GM23338 (cell line): ENCODE measurements at regions not wholly inside any gene's neighbourhood (a gene's known extent, or its start where the extent isn't known, plus 50 kb on each side); places are given as distances from the start of the nearest gene placed in this dataset.

Experiments
- ATAC-seq: fragments of 200-7000 bp; cut with Tn5 transposase; 3 replicates; pipeline ENCODE4 v1.9.1; 2020
- DNase-seq: peaks from one replicate; pipeline ENCODE4 v3.0.0-alpha.2; 2015; ENCODE audit warnings: low spot score
- H2AFZ ChIP-seq: fragments of 200-600 bp; sonication (generic); 2 replicates; pipeline ENCODE4 v1.8.0; 2016; ENCODE audit warnings: antibody characterized with exemption, mild to moderate bottlenecking, moderate library complexity
- H3F3A ChIP-seq: fragments of 200-600 bp; sonication (generic); replicated peaks from 2 replicates; pipeline ENCODE4 v1.8.0; 2017; ENCODE audit warnings: antibody characterized with exemption, mixed run types, low read depth
- H3K27ac ChIP-seq: fragments of 200-600 bp; sonication (generic); 2 replicates; pipeline ENCODE4 v1.6.1; 2016; ENCODE audit warnings: low read depth
- H3K27me3 ChIP-seq: fragments of 200-600 bp; sonication (generic); 2 replicates; pipeline ENCODE4 v1.8.0; 2016; ENCODE audit warnings: mild to moderate bottlenecking, mixed run types, moderate library complexity; ENCODE audit not compliant: insufficient read depth
- H3K36me3 ChIP-seq: fragments of 200-600 bp; sonication (generic); 2 replicates; pipeline ENCODE4 v1.8.0; 2016; ENCODE audit warnings: mild to moderate bottlenecking; ENCODE audit not compliant: insufficient read depth
- H3K4me1 ChIP-seq: fragments of 200-600 bp; sonication (generic); 2 replicates; pipeline ENCODE4 v1.8.0; 2016; ENCODE audit warnings: mild to moderate bottlenecking, moderate library complexity; ENCODE audit not compliant: insufficient read depth
- H3K4me2 ChIP-seq: fragments of 200-600 bp; sonication (generic); 2 replicates; pipeline ENCODE4 v1.7.1; 2017; ENCODE audit warnings: mixed run types
- H3K4me3 ChIP-seq: fragments of 200-600 bp; sonication (generic); 2 replicates; pipeline ENCODE4 v1.6.1; 2016; ENCODE audit warnings: mixed run types
- H3K79me2 ChIP-seq: fragments of 200-600 bp; sonication (generic); replicated peaks from 2 replicates; pipeline ENCODE4 v1.8.0; 2017; ENCODE audit warnings: mild to moderate bottlenecking; ENCODE audit not compliant: insufficient read depth
- H3K9me2 ChIP-seq: fragments of 200-600 bp; sonication (generic); 2 replicates; pipeline ENCODE4 v1.8.0; 2017; ENCODE audit not compliant: insufficient read depth
- H4K20me1 ChIP-seq: fragments of 200-600 bp; sonication (generic); replicated peaks from 2 replicates; pipeline ENCODE4 v1.8.0; 2017; ENCODE audit warnings: mild to moderate bottlenecking; ENCODE audit not compliant: insufficient read depth
- H3K27ac Mint-ChIP-seq: 2 replicates; pipeline ENCODE4 v1.8.0; 2020; ENCODE audit warnings: inconsistent platforms, mild to moderate bottlenecking, moderate library complexity, mixed read lengths
- H3K27me3 Mint-ChIP-seq: 3 replicates; pipeline ENCODE4 v1.8.0; 2022; ENCODE audit warnings: low read depth, mild to moderate bottlenecking, moderate library complexity, mixed read lengths, inconsistent platforms; ENCODE audit not compliant: insufficient read depth, poor library complexity
- H3K36me3 Mint-ChIP-seq: 3 replicates; pipeline ENCODE4 v1.8.0; 2021; ENCODE audit warnings: low read depth, mild to moderate bottlenecking, inconsistent platforms, moderate library complexity, mixed read lengths
- H3K4me1 Mint-ChIP-seq: 3 replicates; pipeline ENCODE4 v1.8.0; 2020; ENCODE audit warnings: mild to moderate bottlenecking, inconsistent platforms, mixed read lengths
- H3K4me3 Mint-ChIP-seq: 3 replicates; pipeline ENCODE4 v1.8.0; 2021; ENCODE audit warnings: moderate library complexity, mild to moderate bottlenecking, inconsistent platforms, mixed read lengths
- H3K9me3 Mint-ChIP-seq: 3 replicates; pipeline ENCODE4 v1.8.0; 2020; ENCODE audit warnings: moderate library complexity, mild to moderate bottlenecking, inconsistent platforms, mixed read lengths
- CREB1 ChIP-seq: fragments of 250-450 bp; sonication (Bioruptor Pico); IDR thresholded peaks from 2 replicates; pipeline ENCODE4 v1.5.0; 2020; ENCODE audit warnings: low read depth, mild to moderate bottlenecking, moderate library complexity
- ETS1 ChIP-seq: IDR thresholded peaks from 2 replicates; pipeline ENCODE4 v1.6.1; 2016; ENCODE audit warnings: antibody characterized with exemption
- EZH2 ChIP-seq: fragments of 200-600 bp; sonication (generic); IDR thresholded peaks from one replicate; pipeline ENCODE4 v1.8.0; 2017; ENCODE audit warnings: antibody characterized with exemption, mild to moderate bottlenecking, low read depth; ENCODE audit not compliant: unreplicated experiment
- EZH2phosphoT487 ChIP-seq: fragments of 200-600 bp; sonication (generic); IDR thresholded peaks from one replicate; pipeline ENCODE4 v1.8.1; 2018; ENCODE audit warnings: antibody characterized with exemption; ENCODE audit not compliant: unreplicated experiment
- JUNB ChIP-seq: IDR thresholded peaks from one replicate; pipeline ENCODE4 v1.6.1; 2016; ENCODE audit warnings: antibody characterized with exemption; ENCODE audit not compliant: unreplicated experiment
- NANOG ChIP-seq: IDR thresholded peaks from 2 replicates; pipeline ENCODE4 v1.6.1; 2016; ENCODE audit warnings: antibody characterized with exemption, borderline replicate concordance
- POLR2AphosphoS5 ChIP-seq: IDR thresholded peaks from 2 replicates; pipeline ENCODE4 v1.6.1; 2016; ENCODE audit warnings: antibody characterized with exemption, low read depth
- REST ChIP-seq: IDR thresholded peaks from one replicate; pipeline ENCODE4 v1.6.1; 2018; ENCODE audit warnings: antibody characterized with exemption; ENCODE audit not compliant: unreplicated experiment
- STAT1 ChIP-seq: IDR thresholded peaks from one replicate; pipeline ENCODE4 v1.6.1; 2016; ENCODE audit warnings: antibody characterized with exemption; ENCODE audit not compliant: unreplicated experiment
- ZNF114 ChIP-seq: fragments of 250-450 bp; sonication (Bioruptor Pico); IDR thresholded peaks from 2 replicates; pipeline ENCODE4 v1.5.0; 2020; ENCODE audit warnings: mild to moderate bottlenecking, moderate library complexity
- ZNF331 ChIP-seq: fragments of 250-450 bp; sonication (Bioruptor Pico); IDR thresholded peaks from 2 replicates; pipeline ENCODE4 v1.5.0; 2020; ENCODE audit warnings: low read depth, mild to moderate bottlenecking, moderate library complexity
- ZNF462 ChIP-seq: fragments of 250-450 bp; sonication (Bioruptor Pico); IDR thresholded peaks from 2 replicates; pipeline ENCODE4 v1.5.0; 2020; ENCODE audit warnings: mild to moderate bottlenecking, moderate library complexity
- TF ChIP-seq, protein P1 (sequence below), 2 experiments: fragments of 200-600 bp in 1 of 2; sonication (generic) in 1 of 2; conservative IDR thresholded peaks; 2 replicates each; pipeline versions ENCODE4 v1.5.1 to v1.6.1; 2016 to 2017; ENCODE audit warnings: antibody characterized with exemption in 2 of 2, low read depth in 2 of 2, mild to moderate bottlenecking in 2 of 2, moderate library complexity in 1 of 2

GRCh38 chr6:10271982-10272381, 142.9 kb downstream of the TFAP2A start:
- H3K9me2 ChIP-seq = no peaks in the 10 kb centered on the region
- Mint-ChIP-seq H3K9me3 (no peaks in the 10 kb centered on the region), H3K27me3 (peaks cover 10% of the 10 kb centered on the region), H3K4me1 (peaks cover 40% of the 10 kb centered on the region), H3K27ac (no peak overlapping the region), H3K4me3 (no peak overlapping the region), H3K36me3 (no peaks in the 10 kb centered on the region)
- no peaks in the 10 kb centered on the region for H3K36me3 ChIP-seq
- H3K4me1 ChIP-seq = peaks cover 26% of the 10 kb centered on the region
- H3K27ac ChIP-seq = no peak overlapping the region
- ATAC-seq (no peak), DNase-seq (no peak)
- H3K4me2 ChIP-seq = no peak overlapping the region
- H3K27me3 ChIP-seq = no peaks in the 10 kb centered on the region
- no peak overlapping the region for H3K4me3 ChIP-seq
- TF ChIP-seq ETS1 (no peak), ZNF114 (CRISPR knock-in tag) (no peak), EZH2phosphoT487 (no peak), NANOG (no peak), REST (no peak), JUNB (no peak), ZNF462 (no peak), EZH2 (no peak), STAT1 (no peak), POLR2AphosphoS5 (no peak), CREB1 (CRISPR knock-in tag) (no peak), ZNF331 (CRISPR knock-in tag) (no peak)
- TF ChIP-seq, protein P1, sequence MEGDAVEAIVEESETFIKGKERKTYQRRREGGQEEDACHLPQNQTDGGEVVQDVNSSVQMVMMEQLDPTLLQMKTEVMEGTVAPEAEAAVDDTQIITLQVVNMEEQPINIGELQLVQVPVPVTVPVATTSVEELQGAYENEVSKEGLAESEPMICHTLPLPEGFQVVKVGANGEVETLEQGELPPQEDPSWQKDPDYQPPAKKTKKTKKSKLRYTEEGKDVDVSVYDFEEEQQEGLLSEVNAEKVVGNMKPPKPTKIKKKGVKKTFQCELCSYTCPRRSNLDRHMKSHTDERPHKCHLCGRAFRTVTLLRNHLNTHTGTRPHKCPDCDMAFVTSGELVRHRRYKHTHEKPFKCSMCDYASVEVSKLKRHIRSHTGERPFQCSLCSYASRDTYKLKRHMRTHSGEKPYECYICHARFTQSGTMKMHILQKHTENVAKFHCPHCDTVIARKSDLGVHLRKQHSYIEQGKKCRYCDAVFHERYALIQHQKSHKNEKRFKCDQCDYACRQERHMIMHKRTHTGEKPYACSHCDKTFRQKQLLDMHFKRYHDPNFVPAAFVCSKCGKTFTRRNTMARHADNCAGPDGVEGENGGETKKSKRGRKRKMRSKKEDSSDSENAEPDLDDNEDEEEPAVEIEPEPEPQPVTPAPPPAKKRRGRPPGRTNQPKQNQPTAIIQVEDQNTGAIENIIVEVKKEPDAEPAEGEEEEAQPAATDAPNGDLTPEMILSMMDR (conservative IDR thresholded peaks at IDR 0.05; ENCODE audit: low read depth in 2 of 2) = no peak
- H2AFZ ChIP-seq = peak overlapping the region; percentile 70; the same call in 1 of the 2 replicates
- H3K79me2 ChIP-seq = no peaks in the 10 kb centered on the region
- no peaks in the 10 kb centered on the region for H3F3A ChIP-seq
- no peaks in the 10 kb centered on the region for H4K20me1 ChIP-seq
